ENCODE measurements at regions not wholly inside any gene's neighbourhood (a gene's known extent, or its start where the extent isn't known, plus 50 kb on each side); places are given as distances from the start of the nearest gene placed in this dataset.

GRCh38 chr13:50586414-50587083 is 256.9 kb downstream of the DLEU7 start:
- TF ChIP-seq, protein P1, sequence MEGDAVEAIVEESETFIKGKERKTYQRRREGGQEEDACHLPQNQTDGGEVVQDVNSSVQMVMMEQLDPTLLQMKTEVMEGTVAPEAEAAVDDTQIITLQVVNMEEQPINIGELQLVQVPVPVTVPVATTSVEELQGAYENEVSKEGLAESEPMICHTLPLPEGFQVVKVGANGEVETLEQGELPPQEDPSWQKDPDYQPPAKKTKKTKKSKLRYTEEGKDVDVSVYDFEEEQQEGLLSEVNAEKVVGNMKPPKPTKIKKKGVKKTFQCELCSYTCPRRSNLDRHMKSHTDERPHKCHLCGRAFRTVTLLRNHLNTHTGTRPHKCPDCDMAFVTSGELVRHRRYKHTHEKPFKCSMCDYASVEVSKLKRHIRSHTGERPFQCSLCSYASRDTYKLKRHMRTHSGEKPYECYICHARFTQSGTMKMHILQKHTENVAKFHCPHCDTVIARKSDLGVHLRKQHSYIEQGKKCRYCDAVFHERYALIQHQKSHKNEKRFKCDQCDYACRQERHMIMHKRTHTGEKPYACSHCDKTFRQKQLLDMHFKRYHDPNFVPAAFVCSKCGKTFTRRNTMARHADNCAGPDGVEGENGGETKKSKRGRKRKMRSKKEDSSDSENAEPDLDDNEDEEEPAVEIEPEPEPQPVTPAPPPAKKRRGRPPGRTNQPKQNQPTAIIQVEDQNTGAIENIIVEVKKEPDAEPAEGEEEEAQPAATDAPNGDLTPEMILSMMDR (IDR thresholded peaks at IDR 0.05) = no peak
- no peak for TF ChIP-seq POLR2A (IDR thresholded peaks at IDR 0.05)

All from lower leg skin (tissue), 3 donors.